K562 (cell line): ENCODE measurements at regions not wholly inside any gene's neighbourhood (a gene's known extent, or its start where the extent isn't known, plus 50 kb on each side); places are given as distances from the start of the nearest gene placed in this dataset.

Experiments
- ATAC-seq: fragments of 200-7000 bp; cut with Tn5 transposase; 3 replicates; pipeline ENCODE4 v1.9.1; 2020; ENCODE audit warnings: moderate library complexity
- BruUV-seq: library from RNA; stranded (reverse); fragments of 400-500 nt; replicated peaks from 2 replicates; lab custom pipeline; 2021; lab: Mats Ljungman, UMichigan
- CTCF ChIA-PET: fragments of 300-600 bp; formaldehyde crosslinking; extraction: SDS; loops from one replicate; lab custom pipeline; 2021; ENCODE audit warnings: low intra/inter-chr PET ratio; lab: Yijun Ruan, JAX
- POLR2A ChIA-PET: fragments of 300-600, 350-650 bp; sonication (Branson Sonifier 250); formaldehyde crosslinking; extraction: SDS; loops from one replicate; lab custom pipeline; 2021; ENCODE audit warnings: antibody characterized with exemption, inconsistent platforms; lab: Yijun Ruan, JAX
- DNase-seq, 4 experiments: peaks; one replicate each; pipeline versions ENCODE4 v3.0.0 to v3.0.0-alpha.2; 2011 to 2018; ENCODE audit warnings: low spot score in 3 of 4, mixed read lengths in 3 of 4; ENCODE audit errors: extremely low read depth in 1 of 4
- FAIRE-seq: peaks from 2 replicates; lab custom pipeline; 2011; peaks lifted over from hg19 to GRCh38; lab: Jason Lieb, UNC
- H2AFZ ChIP-seq: 2 replicates; pipeline ENCODE4 v1.6.0; 2011; ENCODE audit warnings: low read depth, low read length, control low read depth, inconsistent platforms
- H3K27ac ChIP-seq: fragments of 200-600 bp; 3 replicates; pipeline ENCODE4 v1.8.0; 2011; ENCODE audit warnings: low read depth, mild to moderate bottlenecking, control low read depth, inconsistent platforms, low read length, moderate library complexity, mixed read lengths; ENCODE audit errors: extremely low read depth
- H3K27me3 ChIP-seq, 2 experiments: fragments of 300-600 bp in 1 of 2; 2 replicates in 1 of 2; 3 replicates in 1 of 2; pipeline versions ENCODE4 v1.6.0 to v1.8.0; 2011; ENCODE audit warnings: inconsistent platforms in 2 of 2, low read length in 2 of 2, mild to moderate bottlenecking in 1 of 2, mixed read lengths in 1 of 2, moderate library complexity in 1 of 2; ENCODE audit not compliant: control insufficient read depth in 2 of 2, insufficient read depth in 2 of 2
- H3K36me3 ChIP-seq: fragments of 300-600 bp; 3 replicates; pipeline ENCODE4 v1.8.0; 2011; ENCODE audit warnings: mild to moderate bottlenecking, low read length, inconsistent platforms; ENCODE audit not compliant: control insufficient read depth, insufficient read depth
- H3K4me1 ChIP-seq, 2 experiments: fragments of 200-600 bp in 1 of 2; replicated peaks in 1 of 2; 2 replicates in 1 of 2; 3 replicates in 1 of 2; pipeline versions ENCODE4 v1.5.1 to v1.8.0; 2011; ENCODE audit warnings: inconsistent platforms in 2 of 2, low read length in 2 of 2, mild to moderate bottlenecking in 1 of 2, mixed read lengths in 1 of 2, moderate library complexity in 1 of 2; ENCODE audit not compliant: control insufficient read depth in 2 of 2, insufficient read depth in 2 of 2
- H3K4me2 ChIP-seq: 2 replicates; pipeline ENCODE4 v1.6.1; 2011; ENCODE audit warnings: low read length, control low read depth, inconsistent platforms, mixed read lengths; ENCODE audit not compliant: insufficient read depth
- H3K4me3 ChIP-seq: fragments of 200-600 bp; sonication (generic), shearing (Covaris generic); 2 replicates; pipeline ENCODE4 v1.5.1; 2016; ENCODE audit warnings: control low read depth, inconsistent platforms
- H3K79me2 ChIP-seq: fragments of 200-600 bp; 3 replicates; pipeline ENCODE4 v1.8.0; 2011; ENCODE audit warnings: low read length, inconsistent platforms; ENCODE audit not compliant: control insufficient read depth, insufficient read depth
- H3K9ac ChIP-seq, 2 experiments: 2 replicates each; pipeline versions ENCODE4 v1.6.0 to v1.6.1; 2011; ENCODE audit warnings: low read depth in 2 of 2, low read length in 2 of 2, control low read depth in 1 of 2, inconsistent platforms in 1 of 2, mild to moderate bottlenecking in 1 of 2, mixed read lengths in 1 of 2; ENCODE audit not compliant: insufficient read depth in 1 of 2
- H3K9me1 ChIP-seq: one replicate; pipeline ENCODE4 v1.6.0; 2011; ENCODE audit warnings: inconsistent platforms, mild to moderate bottlenecking, low read length, moderate library complexity; ENCODE audit not compliant: control insufficient read depth, insufficient read depth
- H3K9me3 ChIP-seq: replicated peaks from 2 replicates; pipeline ENCODE4 v1.5.1; 2011; ENCODE audit warnings: low read depth, low read length, inconsistent platforms; ENCODE audit not compliant: control insufficient read depth, insufficient read depth
- H4K20me1 ChIP-seq: replicated peaks from 2 replicates; pipeline ENCODE4 v1.6.1; 2011; ENCODE audit warnings: low read length, inconsistent platforms, mixed read lengths; ENCODE audit not compliant: control insufficient read depth, insufficient read depth
- CBFA2T2 ChIP-seq: fragments of 450-650 bp; conservative IDR thresholded peaks from 2 replicates; pipeline ENCODE4 v1.6.1; 2017; ENCODE audit warnings: mild to moderate bottlenecking
- MYC ChIP-seq, 2 experiments: fragments of 250-450 bp in 1 of 2; sonication (Bioruptor Pico) in 1 of 2; IDR thresholded peaks; 2 replicates each; pipeline versions ENCODE4 v1.5.1 to v1.6.1; 2012 to 2021; ENCODE audit warnings: low read depth in 2 of 2, borderline replicate concordance in 1 of 2, improper control_type of control experiment in 1 of 2, low read length in 1 of 2, mild to moderate bottlenecking in 1 of 2, moderate library complexity in 1 of 2
- NFIC ChIP-seq: fragments of 450-650 bp; IDR thresholded peaks from 2 replicates; pipeline ENCODE4 v1.6.1; 2017; ENCODE audit warnings: mild to moderate bottlenecking, inconsistent platforms
- SREBF1 ChIP-seq: fragments of 150-350 bp; IDR thresholded peaks from 2 replicates; pipeline ENCODE4 v1.6.1; 2014; ENCODE audit warnings: antibody characterized with exemption, low read depth, low read length, borderline replicate concordance
- ZNF140 ChIP-seq: fragments of 250-450 bp; sonication (Bioruptor Pico); IDR thresholded peaks from 2 replicates; pipeline ENCODE4 v1.8.0; 2021; ENCODE audit warnings: moderate library complexity, mild to moderate bottlenecking, inconsistent platforms
- ZNF165 ChIP-seq: fragments of 250-450 bp; sonication (Bioruptor Pico); IDR thresholded peaks from 2 replicates; pipeline ENCODE4 v1.4.0; 2020; ENCODE audit warnings: borderline replicate concordance
- ZNF253 ChIP-seq: fragments of 250-450 bp; sonication (Bioruptor Pico); conservative IDR thresholded peaks from 2 replicates; pipeline ENCODE4 v1.6.1; 2021; ENCODE audit warnings: mild to moderate bottlenecking
- WGBS: fragments of 100-300 bp; shearing (Covaris generic); methylation state at CpG from one replicate; pipeline ENCODE4 v1.1.6; 2016; ENCODE audit warnings: low coverage, mixed read lengths; ENCODE audit not compliant: insufficient coverage; ENCODE audit errors: missing lambda C conversion rate; 5-methylcytosine and 5-hydroxymethylcytosine counted together
- in situ Hi-C: fragments of 300-500 bp; cut with MboI; formaldehyde crosslinking; loops from 4 replicates; pipeline ENCODE4 v1.15.0; 2018; ENCODE audit warnings: inconsistent platforms, mixed read lengths
- intact Hi-C: fragments of 100-400 bp; cut with micrococcal nuclease; formaldehyde crosslinking; loops from 2 replicates; pipeline ENCODE4 v1.14.2; 2022

- no peak overlapping the region for H3K4me3 ChIP-seq
- TF ChIP-seq ZNF253 (CRISPR knock-in tag), result no peak
- TF ChIP-seq ZNF165, result no peak
- TF ChIP-seq CBFA2T2, result no peak
- TF ChIP-seq MYC (IDR thresholded peaks at IDR 0.05; ENCODE audit: low read depth, low read length), result no peak
- TF ChIP-seq MYC (CRISPR knock-in tag; IDR thresholded peaks at IDR 0.05; ENCODE audit: borderline replicate concordance, low read depth), result no peak
- no peak for TF ChIP-seq SREBF1
- TF ChIP-seq ZNF140 (CRISPR knock-in tag), result no peak
- TF ChIP-seq NFIC, result no peak
- H3K4me1 ChIP-seq, result no peaks in the 10 kb centered on the region
- no TSS peak for BruUV-seq
- H2AFZ ChIP-seq, result no peak overlapping the region
- no peak overlapping the region for H3K9ac ChIP-seq
- no peaks in the 10 kb centered on the region for H3K27me3 ChIP-seq
- DNase-seq, result no peak
- in situ Hi-C loops, result no loop called here
- no peaks in the 10 kb centered on the region for H3K9me1 ChIP-seq
- H3K79me2 ChIP-seq, result no peaks in the 10 kb centered on the region
- H3K27ac ChIP-seq, result no peak overlapping the region
- intact Hi-C loops, result no loop called here
- ChIA-PET POLR2A (no interaction called here), CTCF (no interaction called here)
- H4K20me1 ChIP-seq, result no peaks in the 10 kb centered on the region
- under 1% methylated on average over 11 of the region's 11 CpGs for WGBS
- no peak for ATAC-seq
- H3K4me2 ChIP-seq, result no peak overlapping the region
- no peak for FAIRE-seq
- no peaks in the 10 kb centered on the region for H3K9me3 ChIP-seq
- no peaks in the 10 kb centered on the region for H3K36me3 ChIP-seq
These were observed 212.8 kb upstream of the ELAC2 start for GRCh38 chr17:13230350-13231264.
